HG02852 (cell line): ENCODE measurements at regions not wholly inside any gene's neighbourhood (a gene's known extent, or its start where the extent isn't known, plus 50 kb on each side); places are given as distances from the start of the nearest gene placed in this dataset.

Experiments used
- ATAC-seq: cut with Tn5 transposase; IDR thresholded peaks from one replicate; pipeline ENCODE4 v1.9.1; 2021; ENCODE audit warnings: mild to moderate bottlenecking, moderate library complexity; ENCODE audit not compliant: unreplicated experiment

DNA sequence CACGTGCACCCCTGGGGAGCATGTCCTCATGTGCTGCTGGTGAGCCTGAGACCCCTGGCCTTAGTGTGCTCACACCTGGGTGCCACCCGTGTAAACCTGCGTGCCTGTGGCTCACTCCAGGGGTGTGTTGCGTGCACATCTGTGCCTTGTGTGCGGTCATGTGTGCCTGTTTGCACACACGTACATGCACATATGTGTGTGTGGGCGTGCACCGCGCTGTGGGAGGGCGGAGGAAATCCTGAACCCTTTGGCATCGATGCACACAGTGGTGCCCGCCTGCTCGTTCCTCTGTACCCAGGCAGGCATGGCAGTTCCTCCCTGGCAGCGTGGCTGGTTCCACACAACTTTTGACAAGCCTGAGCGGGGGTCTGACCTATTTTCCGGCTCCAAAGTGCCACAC is 1181.9 kb downstream of the BRD1 start:
- ATAC-seq: no peak

DNA sequence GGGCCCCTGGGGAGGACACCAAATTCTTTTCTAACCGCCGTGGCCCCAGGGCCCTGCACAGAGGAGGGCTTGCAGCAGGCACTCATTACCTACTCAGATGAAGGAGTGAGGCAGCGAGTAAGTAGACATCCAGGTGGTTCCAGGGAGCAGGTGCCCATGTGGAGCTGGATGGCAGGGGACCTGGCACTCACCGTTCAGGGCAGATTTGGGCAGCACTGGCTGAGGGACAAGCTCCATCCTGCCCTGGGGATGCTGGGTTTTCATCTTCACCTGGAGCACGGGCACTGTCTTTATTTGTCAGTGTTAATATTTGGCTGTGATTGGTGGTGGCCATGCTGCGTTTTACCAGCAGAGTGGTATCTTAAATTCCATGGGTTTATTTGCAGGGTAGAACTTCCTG is 1182.7 kb downstream of the BRD1 start:
- no peak for ATAC-seq

GRCh38 chr22:48644108-48644507 is 1183.6 kb downstream of the BRD1 start:
- ATAC-seq: no peak

GRCh38 chr22:48643066-48643731 is 1184.5 kb downstream of the BRD1 start:
- no peak for ATAC-seq

DNA sequence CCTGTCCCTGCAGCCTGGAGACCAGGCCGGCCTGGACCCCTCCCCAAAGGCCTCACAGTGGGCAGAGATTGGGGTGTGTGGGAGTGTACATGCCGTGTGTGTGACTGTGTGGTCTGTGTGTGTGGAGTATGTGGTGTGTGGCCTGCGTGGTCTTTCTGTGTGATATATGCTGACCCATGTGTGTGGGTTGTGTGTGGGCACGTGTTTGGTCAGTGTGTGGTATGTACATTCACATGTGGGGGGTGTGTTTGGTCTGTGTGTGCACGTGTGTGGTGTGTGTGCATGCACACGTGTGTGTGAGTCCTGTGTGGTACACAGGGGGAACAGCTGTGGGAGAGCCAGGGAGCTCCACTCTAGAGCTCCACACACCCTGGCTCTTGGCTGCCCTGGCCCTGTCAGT is 1185.1 kb downstream of the BRD1 start:
- ATAC-seq: no peak

DNA sequence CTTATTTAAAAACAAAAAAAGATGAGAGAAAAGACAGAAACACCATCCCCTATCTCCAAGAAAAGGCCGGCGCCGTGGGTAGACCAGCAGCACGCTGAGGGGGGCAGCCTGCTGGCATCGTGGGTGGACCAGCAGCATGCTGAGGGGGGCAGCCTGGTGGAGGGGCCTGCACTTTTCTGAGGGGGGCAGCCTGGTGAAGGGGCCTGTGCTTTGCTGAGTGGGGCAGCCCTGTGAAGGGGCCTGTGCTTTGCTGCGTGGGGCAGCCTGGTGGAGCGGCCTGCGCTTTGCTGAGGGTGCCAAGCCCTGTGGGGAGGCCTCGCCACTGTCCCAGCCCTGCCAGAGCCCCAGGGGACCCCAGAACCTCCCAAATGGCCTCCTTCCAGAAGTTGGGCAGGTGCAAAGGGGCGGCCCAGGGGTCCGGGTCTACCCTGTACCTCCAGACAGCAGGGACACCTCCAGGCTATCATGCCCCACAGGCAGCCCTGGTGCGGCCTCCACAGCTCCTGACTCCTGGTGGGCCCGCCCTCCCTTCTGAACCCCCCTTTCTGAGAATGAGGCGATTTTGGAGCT is 1185.7 kb downstream of the BRD1 start:
- no peak for ATAC-seq

GRCh38 chr22:48640890-48641841 is 1186.5 kb downstream of the BRD1 start:
- no peak for ATAC-seq

- ATAC-seq: no peak
These were observed 1187.6 kb downstream of the BRD1 start for GRCh38 chr22:48639896-48640748.

- ATAC-seq: no peak
These were observed 1188.5 kb downstream of the BRD1 start for GRCh38 chr22:48639021-48639795.

DNA sequence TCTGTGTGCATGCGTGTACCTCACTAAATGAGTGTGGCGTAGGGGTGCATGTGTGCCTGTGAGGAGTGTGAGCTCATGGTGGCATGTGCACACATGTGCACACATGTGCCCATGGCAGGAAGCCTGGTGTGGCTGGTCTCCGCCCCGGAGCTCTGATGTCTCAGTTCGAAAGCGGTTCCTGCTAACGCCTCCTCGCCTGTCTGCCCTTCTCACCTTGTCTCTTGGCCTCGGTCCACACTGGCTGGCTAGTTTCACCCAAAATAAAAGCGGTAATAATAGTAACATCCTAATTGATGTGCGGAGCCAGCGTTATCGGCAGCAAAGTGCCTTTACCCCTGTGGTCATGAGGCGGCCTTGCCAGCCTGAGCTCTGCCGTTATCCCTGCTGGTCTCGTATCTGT is 1190.4 kb downstream of the BRD1 start:
- no peak for ATAC-seq

GRCh38 chr22:48636746-48637145 is 1190.9 kb downstream of the BRD1 start:
- ATAC-seq: no peak

- ATAC-seq: no peak
These were observed 1191.9 kb downstream of the BRD1 start for GRCh38 chr22:48635816-48636215.

- no peak for ATAC-seq
These were observed 1192.6 kb downstream of the BRD1 start for GRCh38 chr22:48635031-48635430.

- no peak for ATAC-seq
These were observed 1193.5 kb downstream of the BRD1 start for GRCh38 chr22:48633996-48634836.

DNA sequence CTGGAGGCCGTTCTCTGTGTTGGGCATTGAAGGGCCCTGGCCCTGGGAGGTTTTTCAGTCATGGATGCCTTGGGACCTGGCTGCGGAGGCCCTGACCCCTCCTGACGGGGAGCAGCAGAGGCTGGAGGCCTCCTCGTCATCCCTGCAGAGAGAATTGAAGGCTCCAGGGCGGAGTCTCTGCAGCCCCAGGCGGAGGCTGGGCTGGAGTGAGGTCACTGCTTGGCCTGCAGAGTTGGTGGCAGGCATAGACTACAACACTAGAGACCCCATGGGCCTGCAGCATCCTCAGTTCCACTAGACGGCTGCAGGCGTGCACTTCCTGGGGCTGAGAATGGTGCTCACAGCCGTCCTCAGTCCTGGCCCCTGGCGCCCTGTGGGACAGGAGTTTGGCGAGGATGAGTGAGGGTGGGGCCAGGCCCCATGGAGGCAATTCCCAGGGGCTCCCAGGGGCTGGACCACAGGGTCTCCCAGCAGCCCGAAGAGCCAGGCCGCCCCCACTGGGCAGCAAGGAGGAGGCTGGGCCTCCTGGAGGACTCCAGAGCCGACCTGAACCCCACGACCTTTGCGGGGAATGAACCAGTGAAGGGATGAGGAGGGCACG is 1194.9 kb downstream of the BRD1 start:
- ATAC-seq: no peak

- ATAC-seq: no peak
These were observed 1196.3 kb downstream of the BRD1 start for GRCh38 chr22:48631288-48631863.

GRCh38 chr22:48630848-48631247 is 1196.8 kb downstream of the BRD1 start:
- ATAC-seq: no peak

DNA sequence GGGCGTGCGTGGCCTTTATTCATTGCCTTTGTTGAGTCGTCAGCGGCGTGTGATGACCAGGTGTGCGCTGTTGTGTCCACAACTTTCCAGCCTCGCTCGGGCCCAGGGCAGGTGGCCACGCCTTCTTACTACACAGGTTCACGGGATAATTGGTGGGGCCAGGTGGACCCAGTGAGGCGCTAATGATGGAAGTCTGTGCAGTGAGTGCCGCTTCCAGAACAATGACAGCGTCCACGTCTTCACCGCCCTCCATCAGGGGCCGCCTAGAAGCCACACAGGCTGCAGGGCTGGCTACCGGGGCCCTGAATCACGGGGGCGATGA is 1197.3 kb downstream of the BRD1 start:
- ATAC-seq: no peak
